IMR-90 (cell line): ENCODE measurements at regions not wholly inside any gene's neighbourhood (a gene's known extent, or its start where the extent isn't known, plus 50 kb on each side); places are given as distances from the start of the nearest gene placed in this dataset.

Source experiments
- CTCF ChIP-seq: conservative IDR thresholded peaks from 2 replicates; pipeline ENCODE4 v1.5.1; 2012; ENCODE audit warnings: mild to moderate bottlenecking, low read depth, low read length, improper control_type of control experiment
- NFE2L2 ChIP-seq: fragments of 150-350 bp; IDR thresholded peaks from 2 replicates; pipeline ENCODE4 v1.6.1; 2016; ENCODE audit warnings: low read depth, mild to moderate bottlenecking, low read length
- POLR2A ChIP-seq: IDR thresholded peaks from 2 replicates; pipeline ENCODE4 v1.6.1; 2012; ENCODE audit warnings: mild to moderate bottlenecking, low read depth, low read length
- RCOR1 ChIP-seq: IDR thresholded peaks from 2 replicates; pipeline ENCODE4 v1.6.1; 2012; ENCODE audit warnings: mild to moderate bottlenecking, low read length, improper control_type of control experiment; ENCODE audit not compliant: insufficient replicate concordance

GRCh38 chr3:22569570-22569969 is 633.6 kb upstream of the UBE2E2 start:
- TF ChIP-seq CTCF (no peak), NFE2L2 (no peak), POLR2A (no peak), RCOR1 (no peak)
